NCI-H2081 (cell line): ENCODE measurements at regions not wholly inside any gene's neighbourhood (a gene's known extent, or its start where the extent isn't known, plus 50 kb on each side); places are given as distances from the start of the nearest gene placed in this dataset.
"Not testable (repeated sequence)": the region's sequence is repeated elsewhere in the genome, so short reads cannot be mapped to it uniquely, and the experiment has no call there.

Experiments
- DNase-seq, 2 experiments: peaks; one replicate each; lab custom pipeline; 2025; lab: John Stamatoyannopoulos, UW

DNA sequence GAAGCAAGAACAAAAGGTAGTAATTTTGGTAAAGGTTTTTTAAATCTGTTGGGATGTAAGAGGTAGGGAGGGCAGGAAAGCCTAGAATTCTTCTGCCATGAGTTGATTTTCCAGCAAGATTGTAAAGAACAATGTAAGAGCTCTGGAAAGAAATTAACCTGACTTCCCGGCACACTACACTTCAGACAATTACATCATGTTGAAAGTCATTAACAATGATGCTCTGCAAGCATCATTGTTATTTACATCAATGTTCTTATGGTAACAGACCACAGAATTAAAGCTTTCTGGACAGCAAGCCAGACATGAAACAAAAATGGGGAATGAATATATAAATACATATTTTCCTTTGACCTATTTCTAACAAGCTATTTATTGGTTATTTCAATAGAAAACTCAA is 342.2 kb downstream of the CEP170 start:
- DNase-seq: not testable (repeated sequence)

DNA sequence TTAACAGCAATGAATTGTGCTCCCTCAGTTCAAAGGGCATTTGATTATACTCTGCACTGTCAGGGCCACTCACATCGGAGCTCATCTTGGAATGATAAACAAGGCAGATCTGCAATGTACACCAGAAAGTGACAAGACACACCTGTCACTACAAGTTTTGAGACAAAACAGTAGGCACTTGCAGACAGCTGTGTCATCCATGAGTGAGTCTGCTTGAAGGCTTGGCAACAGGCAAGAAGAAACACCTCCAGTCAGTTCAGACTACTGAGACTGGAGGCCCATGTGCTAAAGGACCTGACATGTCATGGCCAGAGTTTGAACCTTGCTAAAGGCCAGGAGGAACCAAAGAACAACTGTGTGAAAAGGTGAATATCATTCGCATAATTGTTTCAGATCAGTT is 354.5 kb downstream of the CEP170 start:
- not testable (repeated sequence) for DNase-seq

DNA sequence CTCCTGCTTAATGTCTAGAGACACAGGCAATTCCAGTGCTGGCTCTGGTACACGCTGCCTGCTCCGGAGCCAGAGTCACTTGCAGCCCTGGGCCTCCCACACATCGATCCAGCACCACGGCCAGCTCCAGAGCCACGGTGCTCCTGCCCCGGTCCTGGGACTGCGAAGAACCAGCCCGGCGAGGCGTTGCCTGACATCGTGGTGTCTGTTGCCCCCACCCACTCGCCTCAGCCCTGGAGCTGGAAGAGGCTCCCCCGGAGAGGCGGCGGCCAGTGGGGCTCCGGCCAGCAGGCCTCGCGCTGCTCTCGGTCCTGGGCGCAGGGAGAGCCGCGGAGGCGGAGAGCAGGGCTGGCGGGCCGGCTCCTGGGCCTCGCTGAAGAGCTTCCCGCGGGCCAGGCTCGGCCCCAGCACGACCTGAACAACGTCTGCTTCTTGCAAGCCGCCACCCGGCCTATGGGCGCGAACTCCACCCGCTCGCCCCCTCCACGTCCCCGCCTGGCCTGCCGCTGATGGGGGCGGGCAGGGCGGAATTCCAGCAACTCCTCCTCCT is 364.8 kb downstream of the CEP170 start:
- no peak for DNase-seq

DNA sequence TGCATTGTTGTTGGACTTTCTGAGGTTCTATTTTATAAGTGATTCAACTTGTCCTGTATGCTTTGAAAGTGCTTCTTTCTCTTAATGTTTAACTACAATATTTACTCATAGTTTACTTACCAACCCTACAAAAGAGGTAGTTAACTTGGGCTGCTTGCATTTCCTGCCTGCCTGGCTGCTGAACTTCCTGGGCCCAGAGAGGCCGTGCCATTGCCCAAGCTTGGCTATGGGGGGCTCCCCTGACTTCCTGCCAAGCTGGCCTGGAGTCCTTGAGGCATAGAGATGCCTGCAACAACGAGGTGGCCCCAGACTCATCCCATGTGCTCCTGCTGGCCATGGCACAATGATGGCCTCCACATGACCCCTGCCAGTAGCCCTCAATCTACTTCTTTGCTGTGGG is 361.6 kb upstream of the PLD5 start:
- no peak for DNase-seq

DNA sequence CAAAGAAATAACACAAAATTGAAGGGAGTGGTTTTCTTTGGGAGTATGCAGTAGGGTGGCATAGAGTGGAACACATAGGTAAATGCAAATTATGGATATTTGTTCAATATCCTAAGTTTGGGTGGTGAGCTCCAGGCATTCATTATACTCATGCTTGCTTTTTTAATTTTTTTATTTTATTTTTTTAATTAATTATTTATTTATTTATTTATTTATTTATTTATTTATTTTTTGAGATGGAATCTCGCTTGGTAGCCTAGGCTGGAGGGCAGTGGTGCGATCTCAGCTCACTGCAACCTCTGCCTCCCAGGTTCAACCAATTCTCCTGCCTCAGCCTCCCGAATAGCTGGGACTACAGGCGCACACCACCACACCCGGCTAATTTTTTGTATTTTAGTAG is 355.5 kb upstream of the PLD5 start:
- not testable (repeated sequence) for DNase-seq

DNA sequence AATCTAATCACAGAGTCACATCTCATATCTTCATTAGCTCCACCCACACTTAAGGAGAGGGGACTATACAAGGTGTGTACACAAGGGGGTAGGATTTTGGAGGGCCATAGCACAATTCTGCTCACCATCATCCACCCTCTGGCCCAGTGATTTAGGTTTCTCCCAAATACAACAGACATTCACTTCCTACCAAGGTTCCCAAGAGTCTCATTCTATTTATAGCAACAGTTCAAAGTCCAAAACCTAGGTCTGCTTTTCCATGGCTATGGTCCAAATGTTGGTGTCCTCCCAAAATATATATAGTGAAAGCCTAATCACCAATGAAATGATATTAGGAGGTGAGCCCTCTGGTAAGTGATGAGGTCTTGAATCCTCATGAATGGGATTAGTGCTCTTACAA is 353.2 kb upstream of the PLD5 start:
- no peak for DNase-seq

DNA sequence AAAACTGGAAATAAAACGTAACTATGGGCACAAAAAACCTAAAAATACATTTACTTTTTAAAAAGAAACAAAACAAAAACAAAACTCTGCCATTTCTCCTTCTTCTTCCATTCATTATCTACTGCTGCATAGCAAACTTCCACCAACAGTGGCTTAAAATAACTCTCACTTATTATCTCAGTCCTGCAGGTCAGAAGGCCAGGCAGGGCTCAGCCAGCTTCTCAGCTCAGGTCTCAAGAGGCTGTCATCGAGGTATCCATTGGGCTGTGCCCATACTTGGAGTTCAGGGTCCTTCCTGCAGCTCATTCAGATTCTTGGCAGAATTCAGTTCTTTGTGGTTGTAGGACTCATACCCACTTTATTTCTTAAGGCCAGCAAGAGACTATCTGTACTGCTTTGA is 352.7 kb upstream of the PLD5 start:
- DNase-seq: no peak

DNA sequence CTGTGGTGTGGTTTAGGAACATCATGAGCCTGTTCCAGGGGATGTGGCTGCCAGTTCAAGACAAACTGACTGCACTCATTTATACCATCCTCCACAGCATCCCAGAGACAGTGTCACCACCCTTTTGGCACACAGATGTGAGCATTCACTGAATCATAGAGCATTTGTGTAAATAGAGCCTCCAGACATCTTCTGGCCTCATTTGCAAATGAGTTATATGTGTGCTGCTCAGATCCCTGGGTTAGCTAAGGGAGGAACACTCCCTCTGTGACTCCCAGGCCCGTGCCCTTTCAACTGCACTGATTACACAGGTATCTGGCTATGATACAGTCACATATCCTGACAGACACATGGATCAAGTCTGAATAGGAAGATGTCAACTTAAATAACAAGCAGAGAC is 351.5 kb upstream of the PLD5 start:
- DNase-seq: no peak

DNA sequence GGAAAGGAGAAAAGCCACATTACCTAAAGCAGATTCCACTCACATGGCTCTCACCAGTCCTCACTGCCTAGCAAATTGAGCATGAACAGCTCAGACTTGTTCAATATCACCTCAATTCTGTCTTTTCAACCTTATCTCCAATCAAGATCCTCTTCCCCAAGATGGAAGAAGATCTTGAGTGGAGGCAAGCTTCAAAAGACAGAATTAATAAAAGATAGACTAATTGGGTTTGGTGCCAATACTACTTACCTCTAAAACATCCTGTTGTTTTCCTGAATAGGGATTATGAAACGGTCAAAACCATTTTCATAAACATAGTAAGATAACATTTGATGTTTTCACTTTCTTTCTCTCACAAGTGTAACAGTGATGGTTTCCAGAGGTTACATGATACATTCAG is 349.2 kb upstream of the PLD5 start:
- no peak for DNase-seq

DNA sequence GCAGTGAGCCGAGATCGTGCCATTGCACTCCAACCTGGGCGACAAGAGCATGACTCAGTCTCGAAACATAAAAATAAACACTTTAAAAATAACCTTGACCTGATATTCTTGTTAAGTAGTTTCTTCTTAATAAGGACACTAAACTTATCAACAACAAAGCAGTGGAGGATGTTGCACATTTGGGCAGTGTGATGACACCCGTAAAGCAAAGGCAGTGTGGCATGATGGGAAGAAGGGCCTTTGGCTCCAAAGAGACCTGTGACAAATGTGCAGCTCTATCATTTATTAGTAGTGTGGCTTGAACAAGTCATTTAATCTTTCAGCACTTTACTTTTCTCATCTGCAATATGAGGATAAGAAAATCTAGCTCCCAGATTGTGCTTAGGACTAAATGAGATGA is 348.0 kb upstream of the PLD5 start:
- no peak for DNase-seq

DNA sequence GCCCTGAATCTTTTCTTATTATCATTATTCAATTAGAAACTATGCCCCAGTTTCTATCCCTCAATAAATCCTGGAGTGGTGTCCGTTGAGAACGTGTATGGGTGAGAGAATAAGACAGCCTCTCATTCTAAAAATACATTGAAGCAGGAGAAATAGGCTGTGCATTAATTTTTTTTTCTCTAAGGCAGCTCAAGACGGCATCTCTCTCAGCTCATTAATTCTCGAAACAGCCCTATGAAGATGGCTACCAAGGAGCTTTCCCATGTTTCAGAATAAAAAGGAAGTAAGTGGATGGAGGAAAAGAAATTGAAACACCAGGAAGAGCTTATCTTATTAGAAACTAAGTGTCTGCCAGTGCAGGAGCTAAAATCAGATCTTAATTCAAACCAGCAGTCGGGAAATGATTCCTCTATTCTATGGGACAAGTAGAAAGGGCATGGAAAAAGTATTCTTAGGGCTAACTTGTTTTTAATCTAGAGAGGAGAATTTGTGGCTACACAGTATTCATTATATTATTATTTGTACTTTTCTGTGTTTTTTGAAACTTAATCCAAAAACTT is 347.1 kb upstream of the PLD5 start:
- DNase-seq: no peak

DNA sequence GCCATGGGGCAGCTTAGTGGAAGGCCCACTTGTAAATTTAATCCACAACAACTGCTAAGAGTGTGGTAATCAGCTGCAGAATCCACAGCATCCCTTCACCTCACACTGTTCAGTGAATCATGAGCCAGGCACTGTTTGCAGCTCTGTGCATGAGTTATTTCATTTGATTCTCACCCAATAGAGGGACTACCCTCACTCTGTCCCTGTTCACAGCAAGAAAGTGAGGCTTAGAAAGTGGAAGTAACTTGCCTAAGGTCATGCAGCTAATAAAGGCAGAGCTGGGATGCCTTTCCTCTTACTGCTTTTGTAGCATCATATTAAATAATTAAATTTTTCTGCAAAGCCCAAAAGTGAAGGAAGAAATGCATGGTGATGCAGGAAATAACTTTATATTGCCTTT is 346.5 kb upstream of the PLD5 start:
- DNase-seq: no peak

DNA sequence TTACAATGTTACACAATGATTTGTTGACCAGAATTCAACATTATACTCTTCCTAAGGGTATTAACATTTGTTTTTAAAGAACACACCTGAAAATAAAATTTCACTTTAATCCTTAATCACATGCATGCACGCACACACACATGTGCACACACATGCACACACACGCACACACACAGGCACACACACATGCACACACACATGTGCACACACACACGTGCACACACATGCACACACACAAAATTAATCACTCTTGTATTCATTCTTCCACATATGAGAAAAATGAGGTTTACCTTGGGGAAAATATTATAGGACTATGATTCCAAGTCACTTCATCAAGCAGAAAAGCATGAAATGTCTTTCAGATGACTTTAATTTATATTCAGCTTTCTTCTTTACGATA is 331.8 kb upstream of the PLD5 start:
- no peak for DNase-seq

DNA sequence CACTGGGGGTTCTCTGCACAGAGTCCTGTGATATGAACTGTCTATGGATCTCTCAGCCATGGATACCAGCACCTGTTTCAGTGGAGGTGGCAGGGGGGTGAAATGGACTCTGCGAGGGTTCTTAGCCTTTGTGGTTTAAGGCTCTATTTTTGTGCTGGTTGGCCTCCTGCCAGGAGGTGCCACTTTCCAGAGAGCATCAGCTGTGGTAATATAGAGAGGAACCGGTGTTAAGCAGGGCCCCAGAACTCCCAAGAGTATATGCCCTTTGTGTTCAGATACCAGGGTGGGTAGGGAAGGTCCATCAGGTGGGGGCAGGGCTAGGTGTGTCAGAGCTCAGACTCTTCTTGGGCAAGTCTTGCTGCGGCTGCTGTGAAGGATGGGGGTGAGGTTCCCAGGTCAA is 330.0 kb upstream of the PLD5 start:
- DNase-seq: no peak

DNA sequence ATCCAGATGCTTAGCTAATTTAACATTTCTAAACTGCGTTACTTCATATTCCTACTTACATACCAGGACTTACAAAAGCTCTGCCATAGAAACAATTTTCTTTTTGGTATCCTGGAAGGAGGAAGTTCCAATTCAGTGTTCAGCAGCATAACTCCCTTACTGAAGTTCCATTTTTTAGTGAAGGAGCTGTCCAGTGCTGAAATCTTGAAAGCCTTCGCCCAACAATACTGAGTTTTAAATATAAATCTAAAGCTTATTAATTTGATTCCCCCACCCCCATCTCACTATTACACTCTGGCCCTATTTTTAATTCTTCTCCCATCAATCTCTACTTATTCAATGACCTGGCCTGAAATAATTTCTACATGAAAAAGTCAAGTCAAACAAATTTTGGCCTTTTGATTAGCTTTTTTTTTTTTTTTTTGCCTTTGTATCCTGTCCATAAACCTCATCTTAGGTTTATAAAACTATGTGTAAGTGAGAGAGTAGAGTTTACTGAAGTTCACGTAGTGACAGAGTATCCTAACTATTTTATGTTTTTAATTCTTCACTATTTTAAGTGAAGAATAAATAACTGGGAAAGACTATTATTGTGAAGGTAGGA is 323.0 kb upstream of the PLD5 start:
- DNase-seq: no peak

DNA sequence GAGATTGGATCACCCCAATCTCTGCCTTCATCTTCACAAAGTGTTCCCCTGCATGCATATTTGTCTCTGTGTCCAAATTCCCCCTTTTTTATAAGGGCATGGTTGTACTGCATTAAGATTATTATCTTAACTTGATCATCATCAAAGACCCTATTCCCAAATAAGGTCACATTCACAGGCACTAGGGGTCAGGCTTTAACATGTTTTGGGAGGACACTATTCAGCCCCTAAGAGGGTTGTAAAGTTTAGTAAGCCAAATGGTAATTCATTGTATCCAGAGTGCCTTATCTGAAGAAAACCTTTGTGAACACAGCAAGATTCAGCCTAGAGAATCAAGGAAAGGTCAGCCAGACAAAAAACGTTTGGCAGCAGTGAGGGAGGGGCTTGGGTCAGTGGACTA is 317.6 kb upstream of the PLD5 start:
- DNase-seq: no peak

DNA sequence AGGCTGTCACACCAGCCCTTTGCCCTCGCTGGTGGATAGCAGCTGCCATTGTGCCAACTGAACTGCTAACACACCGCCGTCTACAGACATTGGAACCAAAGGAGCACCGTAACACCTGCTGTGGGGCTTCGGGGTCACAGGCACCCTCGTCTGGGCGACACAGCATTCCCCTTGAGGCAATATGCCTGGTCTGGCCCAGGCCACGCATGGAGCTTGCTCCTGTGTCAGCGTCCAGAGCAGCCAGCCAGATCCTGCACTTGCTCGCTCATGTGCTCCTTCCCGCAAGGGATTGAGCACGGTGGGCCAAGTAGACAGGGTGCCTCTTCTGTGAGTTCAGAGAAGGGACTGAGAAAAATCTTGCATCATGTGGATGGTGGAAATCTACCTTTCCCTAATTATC is 314.6 kb upstream of the PLD5 start:
- no peak for DNase-seq

DNA sequence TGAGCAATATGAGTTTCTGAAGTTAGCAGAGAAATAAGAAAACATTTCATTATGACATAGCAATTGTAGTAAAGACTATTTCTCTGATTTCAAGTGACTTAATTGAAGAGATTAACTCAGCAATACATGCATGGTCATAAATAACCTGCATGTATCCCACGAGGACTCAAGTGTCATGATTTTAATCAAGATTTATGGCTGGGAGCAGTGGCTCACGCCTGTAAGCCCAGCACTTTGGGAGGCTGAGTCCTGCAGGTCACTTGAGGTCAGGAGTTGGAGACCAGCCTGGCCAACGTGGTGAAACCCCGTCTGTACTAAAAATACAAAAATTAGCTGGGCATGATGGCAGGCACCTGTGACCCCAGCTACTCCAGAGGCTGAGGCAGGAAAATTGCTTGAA is 311.9 kb upstream of the PLD5 start:
- no peak for DNase-seq

DNA sequence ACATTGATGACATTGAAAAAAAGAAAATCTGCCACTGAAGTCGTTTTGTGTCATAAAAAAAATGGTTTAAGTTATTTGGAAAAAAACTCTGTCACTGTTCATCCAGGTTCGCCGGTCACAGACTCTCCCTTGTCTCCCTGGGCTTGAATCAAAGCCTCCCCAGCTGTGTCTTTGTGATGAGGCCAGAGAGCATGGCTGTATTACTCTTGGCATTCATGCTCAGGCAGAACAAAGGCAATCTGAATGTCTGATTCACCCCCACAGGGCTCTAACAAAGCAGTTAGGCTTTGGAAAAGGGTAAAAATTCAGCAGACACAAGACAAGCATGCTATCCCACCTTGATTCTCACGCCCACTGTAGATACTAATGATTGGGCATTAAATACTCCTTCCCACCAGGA is 304.3 kb upstream of the PLD5 start:
- peak; percentile 14 to 21 for DNase-seq

DNA sequence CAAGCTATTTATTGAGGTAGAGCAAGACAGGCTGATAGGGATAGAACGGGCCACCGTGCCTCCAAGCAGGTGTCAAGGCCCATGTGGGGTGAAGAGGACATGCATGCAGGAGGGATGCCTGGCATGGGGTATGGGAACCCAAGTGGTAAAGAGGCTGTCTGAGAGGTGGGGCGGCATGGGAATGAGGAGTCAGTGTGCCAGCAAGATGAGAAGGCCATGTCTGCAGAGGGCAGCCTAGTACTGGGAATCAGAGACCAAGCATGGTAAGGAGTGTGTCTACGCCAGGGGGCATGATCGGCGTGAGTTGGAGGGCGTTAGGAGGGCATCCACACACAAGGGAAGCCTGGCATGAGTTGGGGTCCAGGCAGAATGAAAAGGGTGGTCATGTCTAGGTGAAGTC is 303.7 kb upstream of the PLD5 start:
- no peak for DNase-seq

DNA sequence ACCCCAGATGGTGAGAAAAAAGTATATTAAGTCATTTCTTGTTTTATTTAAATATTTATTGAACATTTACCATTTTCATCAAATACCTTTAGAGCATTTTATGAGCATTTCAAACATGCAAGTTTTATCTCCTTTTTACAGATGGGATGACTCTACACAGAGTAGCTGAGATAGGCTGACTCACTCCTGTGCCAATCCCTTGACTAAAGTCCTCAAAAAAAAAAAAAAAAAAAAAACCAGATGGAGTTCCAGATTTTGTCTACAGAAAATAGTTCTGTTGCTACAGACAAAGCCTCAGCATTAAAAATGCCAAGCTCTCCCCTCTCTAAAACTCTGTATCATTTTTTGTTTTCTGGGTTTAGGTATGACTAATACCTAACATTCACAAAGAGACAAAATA is 303.0 kb upstream of the PLD5 start:
- no peak for DNase-seq

DNA sequence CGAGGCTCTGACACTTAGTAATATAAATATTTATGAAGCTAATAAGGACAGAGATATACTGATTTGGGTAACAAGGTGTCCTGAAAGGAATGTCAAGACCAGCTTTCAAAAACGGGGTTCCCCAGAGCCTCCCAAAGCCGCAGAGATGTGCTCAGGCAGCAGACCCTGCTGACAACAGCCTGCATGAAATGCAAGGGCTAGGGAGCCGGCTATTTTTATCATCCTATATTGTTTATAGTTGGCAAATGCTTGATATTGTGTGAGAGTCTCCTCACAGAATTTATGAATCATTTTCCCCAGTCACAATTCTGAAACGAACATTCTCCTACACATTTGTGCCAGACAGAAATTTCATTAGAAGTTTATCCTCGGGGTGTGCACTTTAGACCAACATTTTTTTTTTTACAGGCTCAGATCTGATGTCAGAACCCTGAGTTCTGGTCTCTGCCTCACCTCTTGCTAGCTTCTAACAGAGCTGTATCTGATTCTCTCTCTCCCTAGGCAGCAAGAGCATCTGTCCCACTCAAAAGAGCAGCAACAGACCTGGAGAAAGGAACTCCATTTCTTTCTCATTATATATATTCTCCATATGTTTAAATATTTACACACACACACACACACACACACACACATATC is 302.3 kb upstream of the PLD5 start:
- no peak for DNase-seq

DNA sequence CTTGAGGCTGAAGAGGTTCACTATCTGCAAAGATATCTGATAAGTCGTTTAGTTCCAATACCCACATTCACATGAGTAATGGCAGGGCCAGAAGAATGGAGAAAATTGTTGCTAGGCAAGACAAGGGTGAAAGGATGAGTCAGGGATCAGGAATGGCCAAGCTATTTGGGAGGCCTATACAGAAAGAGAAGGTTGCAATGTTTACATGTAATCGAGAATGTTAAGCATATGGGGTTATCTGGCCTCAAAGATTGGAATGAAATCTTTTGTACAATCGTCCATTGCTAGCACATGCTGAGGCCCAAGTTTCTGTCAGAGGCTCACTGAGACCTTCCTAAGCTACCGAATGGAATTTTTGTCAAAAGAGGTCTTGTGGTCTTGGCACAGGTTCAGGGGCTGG is 299.9 kb upstream of the PLD5 start:
- DNase-seq: no peak
